ENCODE measurements at regions not wholly inside any gene's neighbourhood (a gene's known extent, or its start where the extent isn't known, plus 50 kb on each side); places are given as distances from the start of the nearest gene placed in this dataset.

DNA sequence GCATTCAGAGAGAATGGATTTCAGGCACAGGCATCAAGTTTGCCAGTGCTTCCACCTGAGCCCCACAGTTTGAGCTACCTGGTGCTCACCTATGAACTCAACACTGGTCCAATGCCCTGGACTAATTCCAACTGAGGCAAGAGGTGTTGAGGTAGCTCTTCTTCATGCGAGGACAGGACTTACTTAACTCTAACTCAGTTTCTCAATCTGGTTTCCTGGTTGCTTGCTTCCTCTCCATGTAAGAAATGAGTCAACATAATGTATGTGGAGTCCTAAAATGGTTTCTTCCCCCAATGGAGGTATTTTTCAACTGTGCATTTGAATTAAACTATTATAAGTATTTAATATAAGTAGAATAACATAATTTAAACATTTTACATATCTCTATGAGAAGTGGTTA, 523.6 kb upstream of the DAB2 start:
- no peak overlapping the region for H3K9ac ChIP-seq
- no peaks in the 10 kb centered on the region for H3K79me2 ChIP-seq
- no peaks in the 10 kb centered on the region for H3K27me3 ChIP-seq (ENCODE audit: control insufficient read depth, insufficient read depth, low read length)
- H3K4me3 ChIP-seq (ENCODE audit: low read depth, low read length): no peak overlapping the region
- no peaks in the 10 kb centered on the region for H3K4me1 ChIP-seq
- no peaks in the 10 kb centered on the region for H3K36me3 ChIP-seq (ENCODE audit: control insufficient read depth, insufficient read depth, low read length)
- no peak overlapping the region for H3K27ac ChIP-seq
- H2AFZ ChIP-seq: no peak overlapping the region
- H3K4me2 ChIP-seq (ENCODE audit: low read length): no peak overlapping the region
- TF ChIP-seq, protein P1, sequence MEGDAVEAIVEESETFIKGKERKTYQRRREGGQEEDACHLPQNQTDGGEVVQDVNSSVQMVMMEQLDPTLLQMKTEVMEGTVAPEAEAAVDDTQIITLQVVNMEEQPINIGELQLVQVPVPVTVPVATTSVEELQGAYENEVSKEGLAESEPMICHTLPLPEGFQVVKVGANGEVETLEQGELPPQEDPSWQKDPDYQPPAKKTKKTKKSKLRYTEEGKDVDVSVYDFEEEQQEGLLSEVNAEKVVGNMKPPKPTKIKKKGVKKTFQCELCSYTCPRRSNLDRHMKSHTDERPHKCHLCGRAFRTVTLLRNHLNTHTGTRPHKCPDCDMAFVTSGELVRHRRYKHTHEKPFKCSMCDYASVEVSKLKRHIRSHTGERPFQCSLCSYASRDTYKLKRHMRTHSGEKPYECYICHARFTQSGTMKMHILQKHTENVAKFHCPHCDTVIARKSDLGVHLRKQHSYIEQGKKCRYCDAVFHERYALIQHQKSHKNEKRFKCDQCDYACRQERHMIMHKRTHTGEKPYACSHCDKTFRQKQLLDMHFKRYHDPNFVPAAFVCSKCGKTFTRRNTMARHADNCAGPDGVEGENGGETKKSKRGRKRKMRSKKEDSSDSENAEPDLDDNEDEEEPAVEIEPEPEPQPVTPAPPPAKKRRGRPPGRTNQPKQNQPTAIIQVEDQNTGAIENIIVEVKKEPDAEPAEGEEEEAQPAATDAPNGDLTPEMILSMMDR (IDR thresholded peaks at IDR 0.05): no peak
- H3K9me3 ChIP-seq (ENCODE audit: control insufficient read depth, low read length): no peaks in the 10 kb centered on the region

DNA sequence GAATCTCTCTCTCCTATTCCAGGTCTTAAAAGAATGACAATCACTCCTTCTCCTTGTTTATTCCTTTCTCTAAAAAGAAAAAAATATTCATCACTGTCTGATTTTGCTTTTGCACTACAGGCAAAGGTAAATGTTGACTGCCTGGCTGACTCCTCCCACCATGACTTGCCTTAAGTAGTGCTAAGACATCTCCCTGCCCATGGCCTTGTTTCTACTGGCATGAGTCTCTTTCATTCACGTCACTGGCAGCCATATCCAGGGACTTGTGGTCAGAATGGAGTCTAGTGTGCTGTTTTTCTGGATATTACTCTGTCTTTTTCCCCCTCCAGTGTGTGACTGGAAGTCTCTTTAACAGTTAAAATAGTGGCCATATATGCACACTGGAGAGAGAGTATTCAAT, 522.9 kb upstream of the DAB2 start:
- H3K27me3 ChIP-seq (ENCODE audit: control insufficient read depth, insufficient read depth, low read length): no peaks in the 10 kb centered on the region
- H3K4me3 ChIP-seq (ENCODE audit: low read depth, low read length): no peak overlapping the region
- H3K36me3 ChIP-seq (ENCODE audit: control insufficient read depth, insufficient read depth, low read length): no peaks in the 10 kb centered on the region
- H3K9me3 ChIP-seq (ENCODE audit: control insufficient read depth, low read length): no peaks in the 10 kb centered on the region
- H2AFZ ChIP-seq: no peak overlapping the region
- no peak overlapping the region for H3K4me2 ChIP-seq (ENCODE audit: low read length)
- no peak overlapping the region for H3K27ac ChIP-seq
- H3K4me1 ChIP-seq: no peaks in the 10 kb centered on the region
- H3K9ac ChIP-seq: no peak overlapping the region
- TF ChIP-seq, protein P1 (IDR thresholded peaks at IDR 0.05): no peak
- no peaks in the 10 kb centered on the region for H3K79me2 ChIP-seq

DNA sequence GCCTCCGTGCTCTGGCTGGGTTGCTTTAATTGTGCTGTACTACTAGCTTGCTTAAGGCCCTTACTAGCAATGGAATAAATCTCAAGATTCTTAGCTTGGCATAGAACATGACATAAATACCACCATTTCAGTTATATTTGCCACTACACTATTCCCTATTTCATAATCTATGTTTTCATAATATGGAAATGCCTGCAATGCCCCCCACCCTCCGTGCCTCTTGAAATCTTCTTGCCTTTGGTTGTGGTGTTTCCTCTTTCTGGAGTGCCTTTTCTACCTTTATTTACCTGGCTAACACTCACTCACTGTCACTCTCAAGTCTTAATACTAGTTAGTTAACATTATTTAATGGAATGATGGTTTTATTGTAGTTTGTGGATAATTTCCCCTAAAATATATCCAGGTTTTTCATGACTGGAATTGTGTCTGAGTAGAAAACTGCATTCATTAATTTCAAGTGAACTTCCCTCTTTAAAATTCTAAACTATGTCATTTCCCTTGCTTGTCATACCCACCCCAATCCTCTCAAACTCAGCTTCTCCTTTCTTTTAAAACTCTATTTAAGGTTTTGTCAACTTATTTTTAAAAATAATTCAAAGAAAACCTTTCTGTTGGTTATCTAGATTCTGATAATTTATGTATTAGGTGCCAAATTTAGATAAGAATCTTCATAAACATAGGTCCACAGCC, 521.7 kb upstream of the DAB2 start:
- H3K27ac ChIP-seq: no peak overlapping the region

DNA sequence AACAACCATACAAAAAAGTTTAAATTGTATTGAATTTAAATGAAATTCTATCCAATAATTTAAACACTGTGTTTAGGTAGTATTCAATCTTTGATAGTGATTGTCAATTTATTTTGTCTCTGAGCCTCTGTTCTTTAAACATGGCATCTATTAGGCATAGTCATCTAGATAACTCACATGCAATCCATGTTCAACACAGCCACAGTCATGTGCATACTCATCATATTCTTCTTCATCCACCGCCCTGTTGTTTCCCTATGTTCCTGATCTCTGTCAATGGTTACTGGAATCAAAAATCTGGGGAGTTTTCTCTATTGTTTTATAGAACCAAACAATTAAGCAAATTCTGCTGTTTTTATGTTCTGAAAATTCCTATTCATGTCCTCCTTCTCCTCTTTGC, 521.1 kb upstream of the DAB2 start:
- Histone ChIP-seq H3K4me1 (no peaks in the 10 kb centered on the region), H3K27ac (no peak overlapping the region), H3K9ac (no peak overlapping the region), H3K9me3 (ENCODE audit: control insufficient read depth, low read length) (no peaks in the 10 kb centered on the region), H3K79me2 (no peaks in the 10 kb centered on the region), H3K4me3 (ENCODE audit: low read depth, low read length) (no peak overlapping the region), H3K4me2 (ENCODE audit: low read length) (no peak overlapping the region), H3K27me3 (ENCODE audit: control insufficient read depth, insufficient read depth, low read length) (no peaks in the 10 kb centered on the region), H3K36me3 (ENCODE audit: control insufficient read depth, insufficient read depth, low read length) (no peaks in the 10 kb centered on the region), H2AFZ (no peak overlapping the region)
- TF ChIP-seq, protein P1 (IDR thresholded peaks at IDR 0.05): no peak

More for the DNA sequence above, 521.7 kb upstream of the DAB2 start:
- no peak overlapping the region for H2AFZ ChIP-seq
- TF ChIP-seq, protein P1 (IDR thresholded peaks at IDR 0.05): no peak
- no peaks in the 10 kb centered on the region for H3K9me3 ChIP-seq (ENCODE audit: control insufficient read depth, low read length)
- H3K4me3 ChIP-seq (ENCODE audit: low read depth, low read length): no peak overlapping the region
- H3K36me3 ChIP-seq (ENCODE audit: control insufficient read depth, insufficient read depth, low read length): no peaks in the 10 kb centered on the region
- H3K27me3 ChIP-seq (ENCODE audit: control insufficient read depth, insufficient read depth, low read length): no peaks in the 10 kb centered on the region
- H3K4me2 ChIP-seq (ENCODE audit: low read length): no peak overlapping the region
- H3K4me1 ChIP-seq: no peaks in the 10 kb centered on the region
- no peak overlapping the region for H3K9ac ChIP-seq
- H3K79me2 ChIP-seq: no peaks in the 10 kb centered on the region

DNA sequence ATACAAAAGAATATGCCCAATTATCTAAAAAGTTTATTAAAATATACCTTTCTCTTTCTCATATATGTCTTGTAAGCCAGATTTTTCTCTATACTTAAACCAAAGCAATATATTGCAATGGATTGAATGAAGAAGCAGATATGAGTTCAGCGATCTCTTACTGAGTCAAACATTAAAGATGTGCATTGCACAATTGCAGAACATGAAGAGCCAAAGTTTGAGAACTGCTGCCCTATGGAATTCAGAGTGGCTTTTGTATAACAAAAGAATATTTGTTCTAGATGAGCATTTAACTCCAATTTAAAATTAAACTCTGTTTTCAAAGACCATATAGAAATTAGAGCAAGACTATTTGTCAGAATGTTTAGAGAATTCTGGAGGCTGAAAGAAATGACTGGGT, 519.0 kb upstream of the DAB2 start:
- TF ChIP-seq, protein P1 (IDR thresholded peaks at IDR 0.05): no peak
- Histone ChIP-seq H3K79me2 (no peaks in the 10 kb centered on the region), H3K36me3 (ENCODE audit: control insufficient read depth, insufficient read depth, low read length) (no peaks in the 10 kb centered on the region), H3K9me3 (ENCODE audit: control insufficient read depth, low read length) (no peaks in the 10 kb centered on the region), H3K4me3 (ENCODE audit: low read depth, low read length) (no peak overlapping the region), H3K9ac (no peak overlapping the region), H3K27ac (no peak overlapping the region), H3K27me3 (ENCODE audit: control insufficient read depth, insufficient read depth, low read length) (no peaks in the 10 kb centered on the region), H2AFZ (no peak overlapping the region), H3K4me1 (no peaks in the 10 kb centered on the region), H3K4me2 (ENCODE audit: low read length) (no peak overlapping the region)
